ENCODE measurements at regions not wholly inside any gene's neighbourhood (a gene's known extent, or its start where the extent isn't known, plus 50 kb on each side); places are given as distances from the start of the nearest gene placed in this dataset.

GRCh38 chr3:137172728-137173127 is 214.9 kb downstream of the IL20RB start:
- no peaks in the 10 kb centered on the region for H3K27me3 ChIP-seq
- H3K4me1 ChIP-seq, result no peaks in the 10 kb centered on the region
- TF ChIP-seq POLR2AphosphoS5 (IDR thresholded peaks at IDR 0.05) (no peak), POLR2A (IDR thresholded peaks at IDR 0.05) (no peak), CTCF (IDR thresholded peaks at IDR 0.05) (no peak), EP300 (IDR thresholded peaks at IDR 0.05) (no peak)
- H3K9me3 ChIP-seq, result no peaks in the 10 kb centered on the region
- WGBS, 2 donors (ENCODE audit: low coverage in 1 of 2), result 54% methylated on average over 1 of the region's 1 CpG; no CpG with 5 or more reads in 1 of the 2 donors
- H3K27ac ChIP-seq, result no peak overlapping the region
- no peak overlapping the region for H3K4me3 ChIP-seq
- H3K36me3 ChIP-seq, result no peaks in the 10 kb centered on the region
- no peak for ATAC-seq

- H3K27ac ChIP-seq, result no peak overlapping the region
- no peak for TF ChIP-seq CTCF (IDR thresholded peaks at IDR 0.05)
- no peak for TF ChIP-seq POLR2AphosphoS5 (IDR thresholded peaks at IDR 0.05)
- H3K9me3 ChIP-seq, result no peaks in the 10 kb centered on the region
- ATAC-seq, result no peak
- no peaks in the 10 kb centered on the region for H3K36me3 ChIP-seq
- H3K4me1 ChIP-seq, result no peaks in the 10 kb centered on the region
- H3K4me3 ChIP-seq, result no peak overlapping the region
- no peaks in the 10 kb centered on the region for H3K27me3 ChIP-seq
- WGBS, 2 donors (ENCODE audit: low coverage in 1 of 2), result 57 to 100% methylated on average over 1 to 2 of the region's 2 CpGs
These were observed 216.7 kb downstream of the IL20RB start for GRCh38 chr3:137174514-137174913.

DNA sequence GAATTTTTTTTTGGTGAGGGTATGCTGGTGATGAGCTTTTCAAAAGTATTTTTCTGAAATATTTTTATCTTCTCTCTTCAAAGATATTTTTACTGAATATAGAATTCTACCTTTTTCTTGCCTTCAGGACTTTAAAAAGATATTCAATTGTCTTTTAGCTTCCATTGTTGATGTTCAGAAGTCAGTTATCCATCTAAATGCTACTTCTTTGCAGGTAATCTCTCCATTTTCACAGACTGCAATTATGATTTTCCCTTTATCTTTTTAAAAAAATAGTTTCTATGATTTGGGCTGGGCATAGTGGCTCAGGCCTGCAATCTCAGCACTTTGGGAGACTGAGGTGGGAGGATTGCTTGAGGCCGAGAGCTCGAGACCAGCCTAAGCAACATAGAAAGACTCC is 222.4 kb downstream of the IL20RB start:
- Histone ChIP-seq H3K4me3 (no peak overlapping the region), H3K9me3 (peaks cover 0 to 10% (median 0%) of the 10 kb centered on the region in 3 donors), H3K27me3 (no peaks in the 10 kb centered on the region), H3K4me1 (no peaks in the 10 kb centered on the region), H3K27ac (no peak overlapping the region), H3K36me3 (no peaks in the 10 kb centered on the region)
- no peak for ATAC-seq
- no peak for TF ChIP-seq POLR2AphosphoS5 (IDR thresholded peaks at IDR 0.05)
- no peak for TF ChIP-seq EP300 (IDR thresholded peaks at IDR 0.05)
- no peak for TF ChIP-seq CTCF (IDR thresholded peaks at IDR 0.05)
- no peak for TF ChIP-seq POLR2A (IDR thresholded peaks at IDR 0.05)
- WGBS, 2 donors (ENCODE audit: low coverage in 1 of 2), result 94 to 100% methylated on average over 2 of the region's 2 CpGs

DNA sequence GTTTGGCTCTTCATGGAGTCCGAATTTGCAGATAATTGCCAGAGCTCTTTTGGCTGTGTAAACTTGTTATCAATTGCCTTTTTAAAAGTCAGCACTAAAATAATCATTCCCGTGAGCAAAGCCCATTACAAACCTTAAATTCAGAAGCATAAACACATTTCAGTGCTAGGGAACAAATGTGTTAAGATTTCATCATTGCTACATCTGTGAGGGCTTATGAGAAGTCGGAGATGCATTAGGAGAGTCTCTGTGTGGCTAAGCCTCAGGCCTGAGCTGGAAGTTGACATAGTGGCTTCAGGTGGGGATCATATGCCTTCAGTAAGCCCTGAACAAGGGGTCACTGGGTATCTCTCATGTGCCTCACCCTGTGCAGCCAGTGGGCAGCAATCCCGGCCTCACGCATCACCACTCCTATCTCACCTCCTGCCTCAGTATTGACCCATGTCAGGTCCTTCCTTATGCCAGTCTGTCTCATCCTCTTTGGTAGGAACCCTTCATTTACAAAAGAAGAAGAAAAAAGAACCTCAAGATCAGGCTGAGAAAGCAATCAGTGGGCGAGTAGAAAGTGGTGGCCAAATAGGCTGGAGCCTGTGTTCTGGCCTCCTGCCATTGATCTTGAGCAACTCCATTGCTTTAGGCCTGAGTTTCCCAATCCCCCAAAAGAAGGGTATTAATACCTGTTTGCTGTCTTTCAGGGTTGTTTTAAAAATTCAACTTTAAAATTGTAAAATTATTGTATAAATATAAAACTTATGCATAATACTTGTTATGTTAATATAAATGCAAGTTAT is 233.5 kb downstream of the IL20RB start:
- no peak for TF ChIP-seq POLR2A (IDR thresholded peaks at IDR 0.05)
- TF ChIP-seq EP300 (IDR thresholded peaks at IDR 0.05), result no peak
- TF ChIP-seq POLR2AphosphoS5 (IDR thresholded peaks at IDR 0.05), result peak; percentile 73
- no peak for TF ChIP-seq CTCF (IDR thresholded peaks at IDR 0.05)
- Histone ChIP-seq H3K9me3 (no peaks in the 10 kb centered on the region), H3K4me3 (no peak overlapping the region), H3K27ac (peak overlapping the region in 1 of 4 donors; percentile 24), H3K27me3 (no peaks in the 10 kb centered on the region), H3K36me3 (no peaks in the 10 kb centered on the region), H3K4me1 (no peaks in the 10 kb centered on the region)
- 44 to 85% methylated on average over 4 to 6 of the region's 6 CpGs for WGBS, 2 donors (ENCODE audit: low coverage in 1 of 2)
- ATAC-seq, result peak; percentile 66

GRCh38 chr3:137191951-137192350 is 234.2 kb downstream of the IL20RB start:
- Histone ChIP-seq H3K4me3 (no peak overlapping the region), H3K9me3 (no peaks in the 10 kb centered on the region), H3K27ac (no peak overlapping the region), H3K36me3 (no peaks in the 10 kb centered on the region), H3K4me1 (no peaks in the 10 kb centered on the region), H3K27me3 (no peaks in the 10 kb centered on the region)
- no peak for TF ChIP-seq POLR2A (IDR thresholded peaks at IDR 0.05)
- no peak for TF ChIP-seq CTCF (IDR thresholded peaks at IDR 0.05)
- WGBS, 2 donors (ENCODE audit: low coverage in 1 of 2), result 70 to 85% methylated on average over 7 to 8 of the region's 8 CpGs
- no peak for ATAC-seq

All from gastroesophageal sphincter (tissue), 4 donors.